HK-2 (cell line): ENCODE measurements at regions not wholly inside any gene's neighbourhood (a gene's known extent, or its start where the extent isn't known, plus 50 kb on each side); places are given as distances from the start of the nearest gene placed in this dataset.
"Not testable (repeated sequence)": the region's sequence is repeated elsewhere in the genome, so short reads cannot be mapped to it uniquely, and the experiment has no call there.

Source experiments
- DNase-seq: peaks from one replicate; pipeline ENCODE4 v3.0.0-alpha.2; 2018; ENCODE audit not compliant: unreplicated experiment

GRCh38 chr5:130578354-130578753, 586.7 kb downstream of the HINT1 start:
- DNase-seq: no peak

- no peak for DNase-seq
These were observed 594.0 kb downstream of the HINT1 start for GRCh38 chr5:130571076-130571475.

GRCh38 chr5:130568791-130569190, 596.3 kb downstream of the HINT1 start:
- no peak for DNase-seq

- DNase-seq: no peak
These were observed 609.6 kb downstream of the HINT1 start for GRCh38 chr5:130555429-130555828.

GRCh38 chr5:130550562-130550928, 614.5 kb downstream of the HINT1 start:
- DNase-seq: no peak

- DNase-seq: peak; percentile 26
These were observed 615.0 kb downstream of the HINT1 start for GRCh38 chr5:130549884-130550561.

- no peak for DNase-seq
These were observed 618.8 kb downstream of the HINT1 start for GRCh38 chr5:130546211-130546610.

GRCh38 chr5:130545291-130545690, 619.8 kb downstream of the HINT1 start:
- DNase-seq: no peak

GRCh38 chr5:130541617-130542221, 623.3 kb downstream of the HINT1 start:
- DNase-seq: no peak

- DNase-seq: no peak
These were observed 628.4 kb downstream of the HINT1 start for GRCh38 chr5:130536691-130537090.

- DNase-seq: no peak
These were observed 628.5 kb downstream of the CHSY3 start for GRCh38 chr5:130532786-130533185.

GRCh38 chr5:130529511-130530485, 625.5 kb downstream of the CHSY3 start:
- no peak for DNase-seq

- no peak for DNase-seq
These were observed 624.8 kb downstream of the CHSY3 start for GRCh38 chr5:130529111-130529510.

GRCh38 chr5:130528474-130528873, 624.2 kb downstream of the CHSY3 start:
- no peak for DNase-seq

GRCh38 chr5:130526708-130527107, 622.4 kb downstream of the CHSY3 start:
- no peak for DNase-seq

- no peak for DNase-seq
These were observed 615.9 kb downstream of the CHSY3 start for GRCh38 chr5:130520211-130520610.

- no peak for DNase-seq
These were observed 610.9 kb downstream of the CHSY3 start for GRCh38 chr5:130514984-130515690.

GRCh38 chr5:130502702-130503101, 598.4 kb downstream of the CHSY3 start:
- DNase-seq: no peak

GRCh38 chr5:130501151-130501865, 597.0 kb downstream of the CHSY3 start:
- no peak for DNase-seq

- DNase-seq: not testable (repeated sequence)
These were observed 596.2 kb downstream of the CHSY3 start for GRCh38 chr5:130500495-130500894.

GRCh38 chr5:130496215-130496614, 592.0 kb downstream of the CHSY3 start:
- no peak for DNase-seq
